ENCODE measurements at regions not wholly inside any gene's neighbourhood (a gene's known extent, or its start where the extent isn't known, plus 50 kb on each side); places are given as distances from the start of the nearest gene placed in this dataset.

- TF ChIP-seq CTCF (IDR thresholded peaks at IDR 0.05; ENCODE audit: poor library complexity) (no peak), EZH2phosphoT487 (IDR thresholded peaks at IDR 0.05; ENCODE audit: low read depth, severe bottlenecking, unreplicated experiment) (no peak), EZH2 (IDR thresholded peaks at IDR 0.05; ENCODE audit: borderline replicate concordance) (no peak)
Observed at GRCh38 chr2:176455816-176456291, 186.6 kb downstream of the MTX2 start.
